ENCODE measurements at regions not wholly inside any gene's neighbourhood (a gene's known extent, or its start where the extent isn't known, plus 50 kb on each side); places are given as distances from the start of the nearest gene placed in this dataset.

GRCh38 chr2:10984418-10985135 is 72.8 kb downstream of the KCNF1 start:
- no peak for DNase-seq

- DNase-seq, result no peak
Measured at GRCh38 chr2:10985260-10985659, 73.5 kb downstream of the KCNF1 start.

- no peak for DNase-seq
Measured at GRCh38 chr2:10985901-10986535, 74.3 kb downstream of the KCNF1 start.

- no peak for DNase-seq
Measured at GRCh38 chr2:10987439-10987838, 75.7 kb downstream of the KCNF1 start.

- no peak for DNase-seq
Measured at GRCh38 chr2:10987861-10988260, 76.1 kb downstream of the KCNF1 start.

- no peak for DNase-seq
Measured at GRCh38 chr2:10989151-10989550, 77.4 kb downstream of the KCNF1 start.

- no peak for DNase-seq
Measured at GRCh38 chr2:10989782-10990181, 78.0 kb downstream of the KCNF1 start.

- no peak for DNase-seq
Measured at GRCh38 chr2:10990561-10991111, 78.9 kb downstream of the KCNF1 start.

GRCh38 chr2:10992023-10992791 is 80.5 kb downstream of the KCNF1 start:
- no peak for DNase-seq

GRCh38 chr2:10993001-10993481 is 81.3 kb downstream of the KCNF1 start:
- DNase-seq, result no peak

- DNase-seq, result no peak
Measured at GRCh38 chr2:10995366-10995970, 83.7 kb downstream of the KCNF1 start.

GRCh38 chr2:11004199-11004598 is 92.5 kb downstream of the KCNF1 start:
- DNase-seq, result no peak

- DNase-seq, result no peak
Measured at GRCh38 chr2:11005032-11005431, 93.3 kb downstream of the KCNF1 start.

- DNase-seq, result no peak
Measured at GRCh38 chr2:11006191-11006590, 94.5 kb downstream of the KCNF1 start.

GRCh38 chr2:11007331-11008264 is 95.9 kb downstream of the KCNF1 start:
- DNase-seq, result no peak

- no peak for DNase-seq
Measured at GRCh38 chr2:11008773-11009172, 97.0 kb downstream of the KCNF1 start.

GRCh38 chr2:11009176-11009575 is 97.4 kb downstream of the KCNF1 start:
- DNase-seq, result no peak

- DNase-seq, result peak in 15 of 56 donors; percentile 15 to 67 (median 29)
Measured at GRCh38 chr2:11009891-11010290, 98.2 kb downstream of the KCNF1 start.

GRCh38 chr2:11011359-11011758 is 99.6 kb downstream of the KCNF1 start:
- no peak for DNase-seq

GRCh38 chr2:11012131-11012693 is 100.5 kb downstream of the KCNF1 start:
- no peak for DNase-seq

All from amygdala (tissue), 56 donors.